ENCODE measurements at regions not wholly inside any gene's neighbourhood (a gene's known extent, or its start where the extent isn't known, plus 50 kb on each side); places are given as distances from the start of the nearest gene placed in this dataset.

GRCh38 chr11:46216765-46217089, 60.7 kb upstream of the CREB3L1 start:
- no peak overlapping the region for H3K4me3 ChIP-seq (ENCODE audit: low read length)
- H3K27me3 Mint-ChIP-seq (ENCODE audit: insufficient read depth): no peaks in the 10 kb centered on the region
- WGBS, 2 experiments (ENCODE audit: insufficient coverage in 1 of 2, insufficient read length in 1 of 2): 90 to 91% methylated on average over 6 of the region's 6 CpGs

GRCh38 chr11:46216019-46216764, 61.3 kb upstream of the CREB3L1 start:
- Histone ChIP-seq H3K9me3 (ENCODE audit: control insufficient read depth, low read length) (no peaks in the 10 kb centered on the region), H3K9ac (ENCODE audit: extremely low read depth, low read length, poor library complexity, severe bottlenecking) (no peak overlapping the region), H3K36me3 (ENCODE audit: control insufficient read depth, insufficient read depth, low read length) (no peaks in the 10 kb centered on the region), H3K27ac (ENCODE audit: low read depth, low read length) (no peak overlapping the region), H3K27me3 (ENCODE audit: control insufficient read depth, insufficient read depth, low read length, poor library complexity, severe bottlenecking) (no peaks in the 10 kb centered on the region), H3K4me3 (ENCODE audit: low read length) (no peak overlapping the region), H3K4me1 (ENCODE audit: control insufficient read depth, insufficient read depth, low read length) (no peaks in the 10 kb centered on the region)
- no peaks in the 10 kb centered on the region for H3K4me1 Mint-ChIP-seq
- no peak overlapping the region for H3K4me3 Mint-ChIP-seq
- no peak for DNase-seq
- no peaks in the 10 kb centered on the region for H3K9me3 Mint-ChIP-seq
- no peak for TF ChIP-seq CTCF (conservative IDR thresholded peaks at IDR 0.05)
- WGBS, 2 experiments (ENCODE audit: insufficient coverage in 1 of 2, insufficient read length in 1 of 2): 84% methylated on average over 9 to 10 of the region's 10 CpGs
- H3K36me3 Mint-ChIP-seq (ENCODE audit: low read depth): no peaks in the 10 kb centered on the region
- H3K27me3 Mint-ChIP-seq (ENCODE audit: insufficient read depth): no peaks in the 10 kb centered on the region
- H3K27ac Mint-ChIP-seq: no peak overlapping the region

More at GRCh38 chr11:46216765-46217089, 60.7 kb upstream of the CREB3L1 start:
- Histone ChIP-seq H3K36me3 (ENCODE audit: control insufficient read depth, insufficient read depth, low read length) (no peaks in the 10 kb centered on the region), H3K27ac (ENCODE audit: low read depth, low read length) (no peak overlapping the region), H3K9me3 (ENCODE audit: control insufficient read depth, low read length) (no peaks in the 10 kb centered on the region), H3K4me1 (ENCODE audit: control insufficient read depth, insufficient read depth, low read length) (no peaks in the 10 kb centered on the region), H3K9ac (ENCODE audit: extremely low read depth, low read length, poor library complexity, severe bottlenecking) (no peak overlapping the region), H3K27me3 (ENCODE audit: control insufficient read depth, insufficient read depth, low read length, poor library complexity, severe bottlenecking) (no peaks in the 10 kb centered on the region)
- Mint-ChIP-seq H3K36me3 (ENCODE audit: low read depth) (no peaks in the 10 kb centered on the region), H3K4me1 (no peaks in the 10 kb centered on the region), H3K4me3 (no peak overlapping the region), H3K9me3 (no peaks in the 10 kb centered on the region), H3K27ac (no peak overlapping the region)
- TF ChIP-seq CTCF (conservative IDR thresholded peaks at IDR 0.05): no peak
- no peak for DNase-seq

GRCh38 chr11:46215208-46215931, 62.1 kb upstream of the CREB3L1 start:
- WGBS, 2 experiments (ENCODE audit: insufficient coverage in 1 of 2, insufficient read length in 1 of 2): 92 to 97% methylated on average over 9 to 10 of the region's 10 CpGs
- H3K4me1 Mint-ChIP-seq: no peaks in the 10 kb centered on the region
- H3K4me3 ChIP-seq (ENCODE audit: low read length): no peak overlapping the region
- no peak for TF ChIP-seq CTCF (conservative IDR thresholded peaks at IDR 0.05)
- H3K27ac ChIP-seq (ENCODE audit: low read depth, low read length): no peak overlapping the region
- no peaks in the 10 kb centered on the region for H3K27me3 Mint-ChIP-seq (ENCODE audit: insufficient read depth)
- H3K9ac ChIP-seq (ENCODE audit: extremely low read depth, low read length, poor library complexity, severe bottlenecking): no peak overlapping the region
- H3K27ac Mint-ChIP-seq: no peak overlapping the region
- DNase-seq: no peak
- no peaks in the 10 kb centered on the region for H3K36me3 Mint-ChIP-seq (ENCODE audit: low read depth)
- no peaks in the 10 kb centered on the region for H3K27me3 ChIP-seq (ENCODE audit: control insufficient read depth, insufficient read depth, low read length, poor library complexity, severe bottlenecking)
- H3K36me3 ChIP-seq (ENCODE audit: control insufficient read depth, insufficient read depth, low read length): no peaks in the 10 kb centered on the region
- no peaks in the 10 kb centered on the region for H3K9me3 ChIP-seq (ENCODE audit: control insufficient read depth, low read length)
- H3K4me1 ChIP-seq (ENCODE audit: control insufficient read depth, insufficient read depth, low read length): no peaks in the 10 kb centered on the region
- no peak overlapping the region for H3K4me3 Mint-ChIP-seq
- no peaks in the 10 kb centered on the region for H3K9me3 Mint-ChIP-seq
